HG03469 (cell line): ENCODE measurements at regions not wholly inside any gene's neighbourhood (a gene's known extent, or its start where the extent isn't known, plus 50 kb on each side); places are given as distances from the start of the nearest gene placed in this dataset.

ENCODE experiments used
- ATAC-seq: cut with Tn5 transposase; IDR thresholded peaks from one replicate; pipeline ENCODE4 v1.9.1; 2021; ENCODE audit warnings: mild to moderate bottlenecking, moderate library complexity, moderate number of reproducible peaks; ENCODE audit not compliant: unreplicated experiment

DNA sequence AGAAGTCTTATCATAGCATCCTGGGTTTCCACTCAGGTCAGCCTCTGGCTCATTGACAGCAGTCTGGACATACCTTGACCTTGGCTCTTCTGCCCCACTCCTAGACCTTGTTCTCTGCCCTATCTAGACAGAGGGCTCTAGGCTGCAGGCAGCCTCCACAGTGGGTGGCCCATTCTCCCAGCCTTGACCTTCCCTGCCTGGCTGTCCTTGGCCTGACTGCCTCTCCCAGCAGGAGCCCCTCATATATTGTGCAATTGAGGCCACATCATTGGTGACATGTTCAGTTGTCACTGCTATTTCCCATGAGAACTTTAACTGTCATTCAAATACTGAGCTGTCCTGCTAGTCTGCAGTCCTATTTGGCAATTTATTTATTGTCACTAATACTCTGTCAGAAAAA, 503.4 kb downstream of the PLXNA4 start:
- no peak for ATAC-seq

DNA sequence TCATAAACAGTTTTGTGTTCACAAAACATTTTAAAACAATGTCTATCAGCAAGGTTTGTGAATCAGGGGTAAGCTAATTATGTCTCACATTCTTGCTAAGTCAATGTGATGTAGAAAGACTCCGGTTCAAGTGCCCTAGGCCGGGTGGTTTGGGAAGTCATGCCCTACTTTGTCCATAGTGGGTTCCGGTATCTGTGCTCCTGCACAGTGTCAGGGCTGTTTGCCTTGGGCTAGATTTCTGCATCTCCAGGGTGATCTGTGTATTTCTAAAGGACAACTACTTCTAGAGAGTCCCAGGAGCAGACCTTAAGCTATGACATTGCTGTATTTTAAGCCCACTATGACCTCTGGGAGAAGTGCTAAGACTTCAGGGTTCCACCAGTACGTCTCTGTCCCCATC, 504.1 kb downstream of the PLXNA4 start:
- ATAC-seq, result no peak

DNA sequence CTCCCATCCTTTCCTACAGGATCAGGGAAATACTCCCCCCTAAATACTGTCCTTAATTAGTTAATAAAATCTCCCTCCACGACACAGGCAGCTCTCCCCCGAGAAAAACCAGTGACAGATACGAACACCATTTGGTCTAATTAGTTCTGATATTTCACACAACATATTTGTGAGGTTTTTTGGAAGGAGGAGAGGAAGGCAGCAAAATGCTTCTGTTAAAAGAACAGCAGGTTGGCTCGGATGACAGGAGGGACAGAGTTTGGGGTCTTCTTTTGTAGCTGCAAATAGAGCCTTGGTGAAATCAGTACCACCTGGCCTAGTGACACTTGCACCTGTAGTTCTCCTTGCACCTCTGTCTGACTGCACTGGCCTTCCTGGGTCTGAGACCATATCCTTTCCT, 507.0 kb downstream of the PLXNA4 start:
- ATAC-seq, result no peak

DNA sequence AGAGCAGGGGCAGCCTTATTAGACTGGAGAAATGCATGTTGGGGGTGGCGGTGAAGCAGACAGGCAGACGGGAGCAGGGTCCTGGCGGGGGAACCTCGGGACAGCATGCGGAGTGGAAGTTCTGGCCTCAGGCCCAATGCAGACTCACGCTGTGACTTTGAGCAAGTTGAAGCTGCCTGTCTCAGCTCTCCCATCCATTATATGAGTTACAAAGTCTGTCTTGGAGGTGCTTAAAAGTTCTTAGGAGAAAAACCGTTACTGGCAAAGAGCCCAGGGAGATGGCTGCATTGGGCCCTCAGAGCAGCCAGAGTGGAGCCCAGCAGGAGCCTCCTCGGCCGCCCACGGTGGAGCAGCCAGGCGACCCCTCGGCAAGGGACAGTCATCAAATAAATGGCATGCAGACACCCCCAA, 509.5 kb downstream of the PLXNA4 start:
- ATAC-seq, result no peak

DNA sequence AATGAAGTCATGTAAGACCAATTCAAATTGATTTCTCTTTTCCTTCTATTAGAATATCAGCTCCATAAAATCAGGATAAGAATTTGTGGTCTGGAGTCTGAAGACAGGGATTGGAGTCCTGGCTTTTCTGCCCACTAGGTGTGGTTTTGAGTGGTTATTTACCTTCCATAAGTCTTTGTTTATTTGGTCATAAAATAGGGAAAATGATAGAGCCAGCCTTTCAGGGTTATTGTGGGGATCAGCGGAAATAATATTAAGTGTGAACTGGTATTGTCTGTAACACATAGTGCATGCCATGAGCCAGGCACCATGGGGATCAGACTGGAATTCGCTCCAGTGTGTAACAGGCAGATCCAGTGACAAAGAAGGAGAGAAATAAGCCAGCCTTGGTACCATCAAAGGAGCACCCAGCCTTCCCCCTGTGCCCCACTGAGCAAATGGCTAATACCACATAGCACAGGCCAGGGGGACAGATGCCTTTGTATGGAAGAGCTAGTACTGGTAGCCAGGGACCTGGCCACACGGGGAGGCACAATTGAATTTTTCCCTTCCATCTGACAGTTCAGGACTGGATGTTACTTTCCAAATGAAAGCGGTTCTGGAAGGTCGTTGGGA, 509.7 kb upstream of the PODXL start:
- ATAC-seq, result no peak

DNA sequence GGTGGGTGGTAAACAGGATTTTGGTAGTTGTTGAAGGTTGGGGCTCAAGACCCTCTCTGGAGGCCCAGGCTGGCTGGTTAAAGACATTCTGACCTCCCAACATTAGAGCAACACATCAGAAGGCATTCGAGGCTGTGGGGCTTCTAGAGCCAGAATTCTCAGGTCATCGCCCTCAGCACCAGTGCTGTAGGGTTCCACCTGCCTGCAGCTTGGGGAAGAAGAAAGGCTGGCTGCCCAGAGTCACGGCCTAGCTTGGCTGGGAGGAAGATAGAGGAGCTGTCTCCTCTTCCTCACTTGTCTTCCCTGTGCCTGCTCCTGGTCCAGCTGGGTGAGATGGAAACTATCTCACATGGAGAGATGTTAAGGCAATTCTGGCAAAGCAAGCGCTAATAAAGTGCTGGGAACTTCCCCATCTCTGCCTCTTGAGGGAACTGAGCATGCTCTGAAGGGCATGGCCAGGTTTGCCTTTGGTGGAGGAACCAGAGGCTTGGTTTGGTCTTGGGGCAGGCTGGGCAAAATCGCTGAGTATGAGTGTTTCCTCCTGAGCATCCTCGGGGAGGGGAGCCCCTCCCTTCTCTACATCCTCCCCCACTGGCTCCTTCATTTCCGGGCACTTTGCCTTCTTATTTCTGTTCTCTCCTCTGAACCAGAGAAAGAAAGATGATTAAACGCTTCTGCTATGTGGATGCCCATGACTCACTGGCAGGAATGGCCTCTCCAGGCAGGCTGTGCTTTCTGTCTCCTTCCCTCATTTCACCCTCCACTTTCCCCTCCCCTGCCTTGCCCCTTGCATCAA, 509.0 kb upstream of the PODXL start:
- ATAC-seq, result no peak

GRCh38 chr7:132063800-132064199, 507.4 kb upstream of the PODXL start:
- ATAC-seq, result no peak

DNA sequence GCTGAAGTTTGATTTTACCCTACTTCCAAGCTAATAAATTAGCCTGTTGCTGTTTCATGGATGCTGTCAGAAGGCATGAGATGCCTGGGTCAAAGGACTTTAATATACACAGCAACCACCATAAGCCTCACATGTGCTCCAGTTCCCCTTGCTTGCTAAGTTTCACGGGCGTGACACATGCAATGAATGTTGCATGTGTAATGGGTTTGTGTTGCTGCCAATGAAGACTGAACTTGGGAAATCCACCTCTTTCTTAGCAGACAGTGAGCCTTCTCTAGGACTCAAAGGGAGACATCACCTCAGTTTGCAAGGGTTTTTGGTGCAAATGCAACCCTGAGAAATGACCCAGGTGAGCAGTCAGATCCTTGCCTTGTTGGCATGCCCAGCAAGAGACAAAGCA, 505.5 kb upstream of the PODXL start:
- ATAC-seq, result no peak

DNA sequence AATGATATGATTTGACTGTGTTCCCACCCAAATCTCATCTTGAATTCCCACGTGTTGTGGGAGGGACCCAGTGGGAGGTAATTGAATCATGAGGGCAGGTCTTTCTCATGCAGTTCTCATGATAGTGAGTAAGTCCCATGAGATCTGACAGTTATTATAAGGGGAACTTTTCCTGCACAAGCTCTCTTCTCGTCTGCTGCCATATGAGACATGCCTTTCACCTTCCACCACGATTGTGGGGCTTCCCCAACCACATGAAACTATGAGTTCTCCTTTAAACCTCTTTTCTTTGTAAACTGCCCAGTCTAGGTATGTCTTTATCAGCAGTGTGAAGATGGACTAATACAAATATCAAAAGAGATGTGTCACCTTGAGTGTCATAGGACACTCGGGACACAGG, 502.7 kb upstream of the PODXL start:
- ATAC-seq, result peak; percentile 50

- ATAC-seq, result no peak
Observed at GRCh38 chr7:132055336-132056120, 499.1 kb upstream of the PODXL start.

DNA sequence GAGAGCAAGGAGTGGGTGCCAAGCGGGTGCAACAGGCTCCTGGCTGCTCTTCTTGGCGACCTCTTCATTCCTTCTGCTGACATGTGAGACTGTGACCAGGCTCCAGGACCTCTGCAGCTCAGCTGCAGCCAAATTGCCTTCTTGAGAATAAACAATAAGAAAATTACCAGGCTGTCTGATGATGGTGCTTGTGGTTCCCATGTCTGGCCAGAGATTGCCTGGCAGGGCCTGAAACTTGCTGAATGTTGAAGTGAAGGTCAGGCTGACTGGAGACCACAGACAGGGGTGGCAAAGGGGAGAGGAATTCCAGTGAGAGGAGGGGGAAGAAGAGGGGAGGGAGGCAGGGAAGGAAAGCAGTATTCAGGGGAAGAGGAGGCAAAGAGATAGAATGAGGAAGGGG, 497.4 kb upstream of the PODXL start:
- ATAC-seq, result no peak

DNA sequence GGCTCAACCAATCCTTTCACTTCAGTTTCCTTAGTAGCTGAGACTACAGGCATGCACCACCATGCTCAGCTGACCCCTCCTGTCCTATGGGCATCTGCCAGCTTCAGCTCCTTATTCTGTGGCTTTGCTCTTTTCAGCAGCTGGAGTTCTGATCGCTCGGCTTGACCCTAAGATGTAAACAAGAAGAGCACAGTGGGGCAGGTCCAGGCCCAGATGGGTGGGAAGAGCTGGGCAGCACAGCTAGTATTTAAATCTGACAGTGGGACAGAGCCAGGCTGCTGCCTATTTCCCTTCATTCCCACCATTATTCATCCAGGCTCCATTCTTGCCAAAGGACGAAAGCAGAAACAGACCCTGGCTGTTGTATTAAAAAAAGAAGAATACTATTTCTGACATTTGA, 494.9 kb upstream of the PODXL start:
- no peak for ATAC-seq

DNA sequence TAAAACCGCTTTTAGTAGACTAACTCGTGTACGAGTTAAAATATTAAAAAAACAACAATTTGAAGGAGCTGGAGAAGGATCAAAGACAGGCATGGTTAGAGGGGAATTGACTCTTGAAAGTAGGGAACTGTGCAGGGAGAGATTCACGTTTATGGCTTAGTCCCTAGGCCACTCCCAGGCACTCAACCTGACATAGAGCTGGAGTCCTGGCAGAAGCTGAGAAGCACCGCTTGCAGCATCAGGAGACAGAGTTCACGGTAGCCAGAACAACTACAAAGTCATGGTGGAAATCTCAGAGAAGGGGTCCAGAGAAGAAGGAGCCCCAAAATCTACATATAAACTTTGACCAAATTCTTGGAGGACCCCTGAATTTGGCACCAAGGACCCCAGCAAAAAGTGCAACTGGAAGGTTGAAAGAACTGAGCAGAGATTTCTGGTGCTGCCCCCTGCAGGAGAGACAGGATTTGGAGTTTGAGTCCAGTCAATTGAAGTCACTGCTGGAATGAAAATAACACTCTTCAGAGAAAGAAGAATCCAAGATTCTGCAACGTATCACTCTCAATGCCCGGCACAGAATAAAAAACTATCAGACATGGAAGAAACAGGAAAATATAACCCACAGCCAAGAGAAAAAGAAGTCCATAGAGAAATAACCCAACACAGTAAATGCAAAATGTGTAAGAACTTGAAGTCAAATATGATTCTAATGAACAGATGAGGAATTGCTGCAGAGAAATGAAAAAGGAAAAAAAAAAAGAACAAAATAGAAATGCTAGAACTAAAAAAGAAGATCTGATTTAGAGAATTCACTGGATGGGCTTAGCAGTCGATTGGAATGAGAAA, 493.3 kb upstream of the PODXL start:
- ATAC-seq, result no peak

DNA sequence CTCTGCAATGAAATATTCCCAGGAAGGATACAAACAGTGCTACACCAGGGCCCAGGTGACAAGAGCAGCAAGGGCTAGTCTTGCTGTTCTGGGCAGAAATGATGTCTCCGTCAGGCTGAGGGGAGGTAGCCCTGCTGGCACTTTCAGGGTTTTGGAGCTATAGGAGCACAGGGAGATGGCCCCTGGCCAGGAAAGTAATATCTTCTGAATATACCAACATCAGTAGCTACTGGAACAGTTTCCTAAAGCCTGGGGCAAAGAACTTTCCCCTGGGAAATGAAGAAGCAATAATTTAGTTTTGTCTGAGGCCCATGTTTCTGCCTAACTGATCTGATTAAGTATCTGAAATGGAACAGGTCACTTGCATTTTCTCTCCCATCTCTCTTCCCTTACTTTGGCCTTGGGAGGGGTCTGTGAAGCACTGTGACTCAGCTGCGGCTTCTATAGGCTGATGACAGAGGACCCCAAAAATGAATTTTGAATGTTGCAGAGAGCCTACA, 489.1 kb upstream of the PODXL start:
- ATAC-seq, result no peak

DNA sequence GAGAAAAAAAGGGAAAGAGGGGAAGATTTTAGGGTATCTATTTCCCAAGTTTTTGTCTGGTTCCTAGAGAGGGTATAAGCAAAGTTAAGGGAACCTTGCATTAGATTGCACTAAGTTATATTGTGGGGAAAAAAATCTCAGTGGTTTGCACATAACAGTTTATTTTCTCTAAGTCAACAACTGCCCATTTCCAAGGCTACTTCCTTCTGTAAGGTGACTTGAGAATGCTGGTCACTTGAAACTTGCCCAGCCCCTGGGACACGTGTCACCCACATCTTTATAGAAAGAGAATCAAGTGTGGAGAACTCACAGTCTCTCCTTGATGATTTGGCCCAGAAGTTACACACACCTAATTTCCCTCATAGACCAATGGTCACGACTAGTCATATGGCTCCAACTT, 488.6 kb upstream of the PODXL start:
- no peak for ATAC-seq

GRCh38 chr7:132044247-132044646, 487.8 kb upstream of the PODXL start:
- no peak for ATAC-seq

GRCh38 chr7:132041108-132041507, 484.7 kb upstream of the PODXL start:
- ATAC-seq, result no peak

DNA sequence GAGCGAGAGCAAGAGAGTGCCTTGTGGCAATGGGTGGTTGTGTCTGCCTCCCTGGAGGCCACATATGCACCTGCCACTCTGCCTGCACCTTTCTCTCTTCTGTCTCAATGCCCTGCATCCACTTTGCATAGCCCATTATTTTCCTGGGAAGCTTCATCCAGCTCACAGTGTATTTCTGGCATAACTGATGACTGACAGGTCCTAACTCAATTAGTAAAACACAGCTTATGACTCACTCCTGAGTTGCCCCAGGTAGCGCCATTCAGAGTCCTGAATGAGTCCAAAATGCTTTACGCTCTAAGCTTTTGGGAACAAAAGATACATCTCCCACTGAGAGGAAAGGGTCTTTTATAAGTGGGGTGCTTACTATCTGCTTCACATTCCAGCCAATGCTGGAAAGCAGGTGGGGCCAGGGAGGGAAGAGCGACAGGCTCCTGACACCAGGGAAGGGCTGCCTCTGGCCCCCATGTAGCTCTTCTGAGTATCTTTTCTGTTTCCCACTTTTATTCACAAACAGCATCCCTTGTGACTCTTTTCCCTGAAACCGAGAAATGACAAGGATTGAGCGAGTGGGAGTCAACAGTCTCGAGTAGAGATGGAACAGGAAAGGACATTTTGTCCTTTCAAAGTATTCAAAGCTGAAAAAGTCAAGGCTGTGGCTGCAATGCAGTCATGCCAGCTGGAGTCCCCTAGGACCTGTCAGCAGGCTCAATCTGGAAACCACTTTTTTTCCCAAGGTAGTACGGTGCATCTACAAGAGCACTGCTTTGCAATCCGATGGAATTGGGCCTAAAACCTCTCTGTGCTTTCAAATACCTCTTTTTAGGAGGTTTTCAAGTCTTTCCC, 479.3 kb upstream of the PODXL start:
- ATAC-seq, result no peak

DNA sequence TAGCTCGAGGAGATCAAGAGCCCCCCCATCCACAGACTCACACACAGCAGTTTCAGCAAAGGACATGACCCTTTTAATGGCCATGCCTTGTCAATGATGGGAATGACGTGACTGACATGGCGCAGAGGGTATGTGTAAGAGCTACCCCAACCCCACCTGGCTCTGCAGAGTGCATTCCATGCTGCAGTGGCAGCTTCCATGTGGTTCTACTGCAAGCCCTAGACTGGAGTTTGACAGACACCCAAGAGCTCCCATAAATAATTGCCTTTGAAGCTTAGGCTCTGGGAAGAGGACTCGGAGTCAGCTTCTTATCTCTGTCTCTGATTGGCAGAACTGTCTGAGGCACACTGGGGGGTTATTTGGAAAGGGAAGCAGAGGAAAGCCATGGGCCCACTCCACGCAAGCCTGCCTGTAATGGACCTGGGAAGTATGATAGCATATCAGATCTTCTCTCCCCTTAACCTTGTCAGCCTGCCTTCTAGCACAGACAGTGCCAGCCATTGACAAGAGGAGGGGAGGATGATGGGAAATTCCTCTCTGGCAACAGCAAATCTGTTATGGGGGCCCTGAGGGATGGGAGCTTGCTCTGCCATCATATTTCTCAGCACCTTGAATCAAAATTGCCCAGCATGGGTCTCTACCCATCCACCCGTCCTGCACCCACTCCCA, 478.5 kb upstream of the PODXL start:
- no peak for ATAC-seq
